ENCODE measurements at regions not wholly inside any gene's neighbourhood (a gene's known extent, or its start where the extent isn't known, plus 50 kb on each side); places are given as distances from the start of the nearest gene placed in this dataset.

DNA sequence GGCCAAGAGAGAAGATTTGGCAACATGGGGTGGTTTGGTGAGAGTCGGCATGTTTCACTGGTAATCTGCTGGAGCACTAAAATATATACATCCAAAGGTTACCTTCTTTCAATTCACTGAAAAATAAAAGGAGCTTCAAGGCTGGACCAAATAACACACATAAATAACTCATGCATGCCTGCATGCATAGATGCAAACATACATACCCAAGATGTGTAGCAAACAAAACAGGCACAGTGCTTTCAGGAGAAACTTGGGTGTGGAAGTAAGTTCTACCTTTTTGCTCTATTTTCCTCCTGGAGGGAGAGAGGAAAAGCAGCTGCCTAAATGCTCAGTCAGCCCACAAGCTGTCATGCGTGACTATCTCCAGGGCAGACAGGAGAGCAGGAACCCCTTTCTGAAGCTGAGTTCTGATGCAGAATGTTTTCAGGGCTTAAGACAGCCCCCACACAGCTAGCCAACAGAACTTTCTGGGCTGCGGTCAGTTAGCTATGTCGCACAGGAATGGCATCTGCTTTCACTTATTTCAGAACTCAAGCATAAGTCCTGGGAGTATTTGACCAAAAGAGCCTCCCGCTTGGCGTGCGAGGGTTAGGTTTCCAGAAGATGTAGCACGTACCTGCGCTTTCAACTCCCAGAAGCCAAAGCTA is 166.2 kb downstream of the TOMM20 start:
- Histone ChIP-seq H3K4me1 (peaks cover 78% of the 10 kb centered on the region), H3K27me3 (ENCODE audit: low read depth) (no peaks in the 10 kb centered on the region), H3K9me3 (no peaks in the 10 kb centered on the region), H3K36me3 (no peaks in the 10 kb centered on the region), H3K27ac (peak overlapping the region; percentile 86), H3K4me3 (peak overlapping the region; percentile 3)
- ATAC-seq (peak; percentile 31 to 55), DNase-seq (no peak)
- no peak for TF ChIP-seq CTCF (IDR thresholded peaks at IDR 0.05)
- intact Hi-C loops (cut with DNase I) = no loop called here

DNA sequence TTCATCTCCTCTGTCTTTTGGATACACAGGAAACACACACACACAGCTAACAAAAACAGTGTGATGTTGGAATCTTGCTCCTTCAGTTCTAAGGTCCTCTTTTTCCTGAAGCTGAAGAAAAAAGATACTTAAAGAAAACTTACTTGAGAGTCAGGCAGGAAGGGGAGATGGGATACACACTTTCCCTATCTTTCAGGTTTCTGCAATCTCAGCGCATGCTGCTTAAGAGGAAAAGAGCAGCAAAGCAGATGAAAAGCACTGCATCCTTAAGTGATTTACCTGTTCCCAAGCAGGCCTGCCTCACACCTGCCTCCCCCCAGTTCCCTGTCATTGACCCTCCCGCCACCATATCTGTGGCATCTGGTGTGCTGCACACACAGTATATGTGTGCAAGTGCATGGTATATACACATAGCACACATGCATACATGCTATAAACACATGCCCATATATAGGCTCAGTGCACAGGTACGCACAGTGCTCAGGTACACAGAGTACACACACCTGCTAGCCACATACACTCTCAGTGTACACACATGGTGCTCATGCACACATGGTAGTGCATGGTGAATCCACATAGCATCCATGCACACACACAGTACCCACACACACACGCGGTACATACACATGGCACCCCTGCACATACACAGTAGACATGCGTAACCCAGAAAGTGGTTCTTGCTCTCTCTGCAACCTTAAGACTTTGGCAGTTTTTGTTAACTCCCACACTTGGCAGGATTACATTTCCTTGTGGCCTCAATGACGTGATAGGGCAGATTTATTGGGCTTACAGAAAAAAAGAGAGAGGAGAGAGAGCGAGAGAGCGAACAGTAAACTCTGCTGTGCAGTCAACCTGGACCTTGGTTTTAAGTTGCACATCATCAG is 166.9 kb downstream of the TOMM20 start:
- Histone ChIP-seq H3K4me3 (no peak overlapping the region), H3K4me1 (peaks cover 86% of the 10 kb centered on the region)
- intact Hi-C loops (cut with DNase I) = no loop called here

DNA sequence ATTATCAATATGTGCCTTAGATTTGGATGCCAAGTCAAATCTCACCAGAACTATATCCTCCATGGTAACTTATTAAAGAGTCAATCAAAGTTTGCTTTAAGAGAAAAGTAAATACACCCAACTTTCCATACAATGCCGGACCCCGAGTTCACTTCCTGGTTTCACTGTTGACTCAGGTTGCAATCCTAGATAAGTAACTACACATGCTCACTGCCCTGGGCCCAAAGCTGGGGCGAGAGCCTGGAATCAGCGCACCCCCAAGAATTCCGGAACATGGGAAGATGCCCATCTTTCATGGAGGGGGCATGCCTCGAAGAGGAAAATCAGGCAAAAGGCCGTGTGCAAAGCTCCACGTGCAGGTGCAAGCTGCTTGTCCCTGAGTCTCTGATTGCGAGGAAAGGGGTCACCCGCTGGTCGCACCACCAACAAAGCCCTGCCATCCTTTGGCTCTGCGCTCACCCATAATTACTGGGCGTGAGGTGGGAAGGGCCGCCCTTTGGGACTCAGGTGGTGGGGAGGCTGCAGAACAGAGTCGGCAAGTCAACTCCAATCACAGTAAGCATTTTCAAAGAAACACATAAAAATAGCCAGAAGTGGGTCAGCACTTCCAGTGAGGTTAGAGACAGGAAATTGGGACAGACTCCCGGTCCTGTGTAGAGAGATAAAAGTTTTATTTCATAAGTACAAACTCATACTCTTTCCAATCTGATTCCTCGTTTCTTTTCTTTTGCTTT is 167.7 kb downstream of the TOMM20 start:
- peaks cover 94% of the 10 kb centered on the region for H3K4me1 ChIP-seq
- no peaks in the 10 kb centered on the region for H3K9me3 ChIP-seq
- peak; percentile 55 to 76 for ATAC-seq
- TF ChIP-seq CTCF (IDR thresholded peaks at IDR 0.05) = no peak
- H3K4me3 ChIP-seq = no peak overlapping the region
- H3K36me3 ChIP-seq = no peaks in the 10 kb centered on the region
- peak overlapping the region; percentile 86 for H3K27ac ChIP-seq
- intact Hi-C loops (cut with DNase I) = no loop called here
- H3K27me3 ChIP-seq (ENCODE audit: low read depth) = no peaks in the 10 kb centered on the region
- DNase-seq = no peak

More for the DNA sequence above, 166.9 kb downstream of the TOMM20 start:
- ATAC-seq (peak; percentile 37 to 45), DNase-seq (no peak)
- H3K27ac ChIP-seq = peak overlapping the region; percentile 86
- H3K27me3 ChIP-seq (ENCODE audit: low read depth) = no peaks in the 10 kb centered on the region
- H3K9me3 ChIP-seq = no peaks in the 10 kb centered on the region
- H3K36me3 ChIP-seq = no peaks in the 10 kb centered on the region
- no peak for TF ChIP-seq CTCF (IDR thresholded peaks at IDR 0.05)

DNA sequence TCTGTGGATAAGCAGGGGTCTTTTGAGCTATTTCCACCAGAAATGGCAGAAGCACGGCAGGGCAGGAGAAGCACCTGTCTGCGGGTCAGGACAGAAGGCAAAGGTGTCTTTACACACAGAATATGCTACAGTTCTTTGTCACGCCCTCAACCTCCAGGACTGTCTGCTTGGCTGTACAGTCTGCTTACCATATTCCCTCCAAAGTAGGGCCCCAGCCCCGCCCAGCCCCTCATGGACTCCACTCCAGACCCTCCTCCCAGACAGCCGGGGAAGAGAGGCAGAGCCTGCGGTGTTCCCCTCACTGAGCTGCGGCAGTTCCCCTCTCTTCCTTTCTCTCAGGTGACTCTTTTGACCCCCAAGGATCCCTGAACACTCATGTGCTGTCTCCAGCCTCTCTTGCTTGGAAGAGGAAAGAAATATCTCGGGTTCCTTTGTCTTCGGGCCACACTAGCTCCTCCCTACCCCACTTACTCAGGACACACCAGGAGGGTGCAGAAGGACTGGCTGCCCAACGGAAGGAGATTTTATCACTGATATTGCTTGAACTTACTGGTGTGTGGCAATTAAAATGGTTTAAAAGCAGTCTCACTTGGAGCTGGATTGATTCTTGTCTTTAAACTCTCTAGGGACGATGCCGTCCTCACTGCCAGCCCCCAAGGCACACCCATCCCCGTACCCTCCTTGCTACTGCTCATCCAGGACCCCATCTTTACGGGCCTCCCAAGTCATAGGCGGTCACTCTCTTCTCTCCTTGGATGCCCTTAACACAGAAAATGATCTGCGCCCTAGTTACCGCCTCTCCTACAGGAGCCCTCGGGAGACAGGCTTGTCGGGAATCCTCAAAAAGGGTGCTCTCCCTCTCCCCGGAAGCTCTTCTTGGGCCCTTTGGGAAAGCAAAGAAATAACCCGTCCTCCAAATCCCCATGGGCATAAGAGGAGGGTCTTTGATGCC is 169.7 kb downstream of the TOMM20 start:
- Histone ChIP-seq H3K4me3 (no peak overlapping the region), H3K9me3 (no peaks in the 10 kb centered on the region), H3K27me3 (ENCODE audit: low read depth) (no peaks in the 10 kb centered on the region), H3K27ac (peak overlapping the region; percentile 86), H3K4me1 (peaks cover 94% of the 10 kb centered on the region), H3K36me3 (no peaks in the 10 kb centered on the region)
- TF ChIP-seq CTCF (IDR thresholded peaks at IDR 0.05) = no peak
- DNase-seq (no peak), ATAC-seq (no peak)
- intact Hi-C loops (cut with DNase I) = no loop called here
